ENCODE measurements at regions not wholly inside any gene's neighbourhood (a gene's known extent, or its start where the extent isn't known, plus 50 kb on each side); places are given as distances from the start of the nearest gene placed in this dataset.

DNA sequence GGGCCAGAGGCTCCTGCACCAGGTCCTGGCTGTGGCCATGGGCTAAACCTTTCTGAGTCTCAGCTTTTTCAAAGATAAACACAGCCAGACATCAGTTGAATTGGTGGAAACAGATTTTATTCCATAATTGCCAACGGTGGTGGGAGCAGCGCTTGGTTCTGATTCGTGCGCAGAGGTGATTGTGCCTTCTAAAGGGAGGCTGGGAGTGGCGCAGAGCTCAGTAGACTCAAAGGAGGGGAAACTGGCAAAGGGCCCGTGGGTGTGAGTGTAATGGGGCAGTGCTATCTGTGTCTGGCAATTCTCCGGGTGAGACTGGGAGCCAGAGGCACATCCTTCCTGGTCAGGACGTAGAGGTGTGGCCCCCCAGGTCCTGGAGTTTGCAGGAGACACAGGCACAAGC, 169.4 kb upstream of the PPP1R26 start:
- DNase-seq (ENCODE audit: low spot score) = no peak

DNA sequence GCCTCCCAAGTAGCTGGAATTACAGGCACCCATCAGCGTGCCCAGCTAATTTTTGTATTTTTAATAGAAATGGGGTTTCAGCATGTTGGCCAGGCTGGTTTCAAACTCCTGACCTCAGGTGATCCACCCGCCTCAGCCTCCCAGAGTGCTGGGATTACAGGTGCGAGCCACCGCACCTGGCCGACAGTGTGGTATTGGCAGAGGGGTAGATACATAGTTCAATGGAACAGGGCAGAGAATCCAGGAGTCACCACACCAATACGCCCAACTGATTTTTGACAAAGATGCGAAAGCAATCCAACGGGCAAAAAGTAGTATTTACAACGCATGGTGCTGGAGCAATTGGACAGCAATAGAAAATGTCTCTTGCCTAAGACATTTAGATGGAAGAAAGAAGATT, 164.0 kb upstream of the PPP1R26 start:
- DNase-seq (ENCODE audit: low spot score) = no peak

DNA sequence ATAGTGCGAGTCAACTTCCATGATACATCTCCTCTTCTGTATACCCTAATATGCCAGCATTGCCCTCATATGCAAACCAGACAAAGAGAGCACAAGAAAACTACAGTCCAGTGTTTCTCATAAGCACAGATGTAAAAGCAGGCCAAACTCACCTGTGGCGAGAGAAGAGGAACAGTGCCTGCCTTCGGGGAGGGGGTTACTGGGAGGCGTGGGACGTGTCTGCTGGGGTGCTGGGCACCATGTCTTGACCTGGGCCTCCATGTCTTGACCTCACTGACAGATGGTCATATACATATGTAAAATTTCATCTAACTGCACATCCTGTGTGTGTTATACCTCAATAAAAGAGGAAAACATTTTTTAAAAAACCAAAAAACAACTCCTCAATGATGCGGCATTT, 159.3 kb upstream of the PPP1R26 start:
- DNase-seq (ENCODE audit: low spot score) = no peak

DNA sequence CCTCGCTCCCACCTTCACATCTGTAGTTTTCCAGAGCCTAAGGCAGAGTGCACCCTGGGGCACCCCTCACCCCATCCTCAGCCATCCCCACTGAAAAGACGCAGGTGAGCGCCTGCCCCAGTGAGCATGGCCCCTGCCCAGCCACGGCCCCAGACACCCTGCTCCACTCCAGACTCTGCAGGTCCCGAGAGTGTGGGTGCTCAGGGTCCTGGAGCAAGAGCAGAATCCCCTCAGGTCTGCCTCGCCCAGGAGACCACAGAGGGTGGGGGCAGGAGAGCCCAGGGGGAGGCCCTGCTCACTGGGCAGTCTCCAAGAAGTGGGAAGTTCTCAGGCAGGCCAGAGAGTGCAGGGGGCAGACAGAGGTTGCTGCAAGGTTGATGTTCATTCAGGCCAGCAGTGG, 158.6 kb upstream of the PPP1R26 start:
- DNase-seq (ENCODE audit: low spot score) = no peak

DNA sequence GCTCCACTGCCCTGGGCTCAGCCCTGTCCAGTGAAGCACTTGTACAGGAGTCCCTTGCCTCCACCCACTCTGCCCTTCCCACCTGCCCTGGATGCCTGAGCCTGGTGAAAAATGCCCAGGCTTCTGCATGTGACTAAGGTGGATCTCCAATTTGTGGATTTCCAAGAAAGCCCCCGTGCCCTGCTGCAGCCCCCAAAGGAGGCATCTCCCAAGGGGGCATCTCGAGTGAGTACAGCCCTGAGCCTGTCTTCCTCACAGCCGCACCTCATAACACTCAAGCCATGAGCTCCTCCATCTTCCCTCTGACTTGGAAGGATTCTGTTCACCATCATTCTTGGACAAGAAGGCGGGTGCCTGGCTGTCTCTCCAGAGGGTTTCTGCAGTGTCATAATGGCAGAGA, 158.0 kb upstream of the PPP1R26 start:
- DNase-seq (ENCODE audit: low spot score) = no peak

DNA sequence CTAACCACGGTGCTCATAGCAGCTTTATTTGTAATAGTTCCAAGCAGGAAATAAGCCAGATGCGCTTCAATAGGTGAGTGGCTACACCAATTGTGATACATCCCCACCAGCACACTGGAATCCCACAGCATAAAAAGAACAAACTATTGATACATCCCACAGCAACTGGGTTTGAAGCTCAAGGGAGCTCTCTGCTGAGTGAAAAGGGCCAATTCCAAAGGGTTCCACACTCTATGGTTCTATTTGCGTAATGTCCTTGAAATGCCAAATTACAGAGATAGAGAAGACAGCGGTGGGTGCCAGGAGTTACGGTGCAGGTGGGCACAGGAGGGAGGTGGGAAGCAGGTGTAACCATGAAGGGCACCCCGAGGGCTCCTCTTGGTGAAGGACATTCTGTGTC, 155.3 kb upstream of the PPP1R26 start:
- no peak for DNase-seq (ENCODE audit: low spot score)

DNA sequence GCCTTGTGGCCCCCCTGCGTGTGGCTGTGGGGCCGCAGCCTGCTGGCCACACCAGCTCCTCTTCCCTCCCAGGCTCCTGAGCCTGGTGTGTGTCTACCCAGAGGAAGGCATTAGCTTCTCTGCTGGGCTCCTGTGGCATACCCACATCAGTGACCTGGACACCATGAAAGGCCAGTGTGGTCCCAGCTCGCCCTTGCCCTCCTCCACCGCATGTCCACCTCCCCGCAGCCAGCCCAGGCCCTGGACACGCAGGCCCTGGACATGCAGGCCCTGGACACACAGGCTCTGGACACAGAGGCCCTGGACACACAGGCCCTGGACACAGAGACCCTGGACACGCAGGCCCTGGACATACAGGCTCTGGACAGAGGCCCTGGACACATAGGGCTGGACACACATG, 153.4 kb upstream of the PPP1R26 start:
- DNase-seq (ENCODE audit: low spot score) = no peak

DNA sequence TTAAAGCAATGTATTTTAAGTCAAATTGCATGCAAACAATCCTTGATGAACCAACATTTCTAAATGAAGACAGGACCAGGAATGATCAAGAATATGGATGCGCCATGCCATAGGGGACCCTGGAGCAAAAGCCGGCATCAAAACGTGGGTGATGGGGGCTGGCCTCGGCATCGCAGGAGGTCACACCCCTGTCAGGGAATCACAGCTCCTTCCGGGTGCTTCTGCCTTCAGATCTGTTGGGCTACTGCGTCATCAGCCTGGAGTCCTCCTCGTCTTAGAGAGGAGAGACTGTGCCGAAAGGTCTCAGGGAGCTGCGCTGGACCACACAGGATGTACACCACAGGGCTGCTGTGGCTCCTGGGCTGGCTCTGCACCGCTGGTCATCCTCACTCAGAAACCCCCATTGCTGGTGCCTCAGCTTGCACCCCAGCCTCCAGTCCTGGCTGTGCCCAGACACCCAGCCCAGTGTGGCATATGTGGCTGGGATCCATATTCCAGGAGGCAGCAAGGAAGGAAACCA, 152.9 kb upstream of the PPP1R26 start:
- no peak for DNase-seq (ENCODE audit: low spot score)

DNA sequence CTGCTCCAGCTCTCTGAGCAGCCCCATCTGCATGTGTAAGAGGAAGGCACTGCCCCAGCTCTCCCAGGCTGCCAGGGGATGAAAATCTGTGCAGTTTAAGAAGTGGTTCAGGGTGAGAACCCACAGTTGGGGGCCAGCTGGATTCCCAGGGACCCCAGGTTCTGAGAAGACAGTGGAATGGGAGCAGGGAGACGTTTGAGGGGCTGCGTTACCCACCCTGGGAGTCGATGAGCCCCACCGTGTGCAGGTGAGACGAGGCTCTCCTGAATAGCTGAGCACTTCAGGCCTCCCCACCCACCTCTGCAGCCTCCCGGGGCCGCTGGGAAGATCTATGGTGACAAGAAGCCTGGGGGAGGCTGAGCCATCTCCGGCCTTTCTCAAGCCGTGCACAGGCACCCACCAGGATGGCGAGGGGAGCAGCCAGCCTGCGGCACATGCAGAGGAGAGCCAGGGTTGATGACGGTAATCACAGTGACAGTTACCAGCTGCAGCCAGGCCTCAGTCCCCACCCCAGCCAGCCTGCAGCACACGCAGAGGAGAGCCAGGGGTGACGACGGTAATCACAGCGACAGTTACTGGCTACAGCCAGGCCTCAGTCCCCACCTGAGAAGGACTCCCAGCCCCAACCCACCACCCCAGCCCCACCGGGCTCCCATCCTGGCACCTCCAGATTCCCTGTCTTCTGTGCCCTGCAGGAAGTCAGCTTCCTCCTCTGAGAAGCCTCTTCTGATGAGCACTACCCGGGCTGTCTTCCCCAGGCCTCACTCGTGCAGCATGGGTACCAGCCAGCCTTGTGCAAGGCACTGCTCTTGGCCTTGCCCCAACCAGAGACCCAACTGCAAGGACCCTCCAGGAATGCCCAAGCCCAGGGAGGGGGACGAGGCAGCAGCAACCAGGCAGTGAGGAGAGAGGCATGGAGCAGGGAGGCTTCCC, 150.8 kb upstream of the PPP1R26 start:
- DNase-seq (ENCODE audit: low spot score) = no peak

DNA sequence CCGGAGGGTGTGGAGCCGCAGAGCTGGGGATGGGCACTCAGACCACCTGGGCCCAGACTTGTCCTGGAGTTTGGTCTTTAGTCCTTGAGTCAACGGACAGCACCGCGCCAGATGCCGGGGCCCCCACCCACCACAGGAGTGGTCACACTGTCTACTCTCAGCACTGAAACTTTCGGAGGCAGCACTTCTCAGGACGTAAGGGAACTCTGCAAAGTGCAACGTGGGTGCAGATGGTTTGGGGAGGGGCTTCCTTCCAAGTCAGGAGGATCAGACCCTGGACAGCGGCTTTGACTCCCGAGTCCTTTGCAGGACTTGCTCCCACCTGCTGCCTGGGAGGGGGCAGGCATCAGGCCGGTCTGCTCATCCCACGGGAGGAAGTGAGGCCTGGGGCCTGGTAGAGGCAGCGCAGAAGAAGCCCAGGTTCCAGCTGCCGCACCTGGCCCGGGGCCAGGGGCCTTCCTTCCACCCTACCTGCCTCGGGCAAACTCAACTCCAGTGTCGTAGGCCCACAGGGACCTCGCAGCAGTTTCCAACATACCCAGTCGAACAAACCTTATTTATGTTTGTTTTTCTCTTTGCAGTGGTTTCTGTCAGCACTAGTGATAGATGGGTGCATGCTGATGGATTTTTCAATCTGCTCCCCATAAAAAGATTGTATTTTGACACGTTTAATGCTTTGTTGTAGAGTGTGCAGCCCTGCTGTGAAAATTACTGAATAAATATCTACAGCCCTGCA, 149.8 kb upstream of the PPP1R26 start:
- DNase-seq (ENCODE audit: low spot score) = no peak

DNA sequence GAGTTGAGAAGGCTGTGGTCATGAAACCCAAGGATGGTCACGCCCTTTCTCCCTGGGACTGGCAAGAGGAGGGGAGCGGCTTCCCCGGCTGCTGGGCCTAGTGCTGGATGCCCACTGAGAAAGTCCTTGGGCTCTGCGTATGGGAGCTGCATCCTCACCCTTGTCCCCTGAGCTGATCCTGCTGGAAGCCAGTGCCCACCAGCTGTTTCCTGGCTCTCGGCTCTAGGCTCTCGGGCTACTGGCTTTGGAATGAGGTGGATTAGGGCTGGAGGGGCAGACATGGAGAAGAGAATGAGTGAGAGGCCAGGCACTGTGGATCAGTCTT, 149.3 kb upstream of the PPP1R26 start:
- DNase-seq (ENCODE audit: low spot score) = no peak

DNA sequence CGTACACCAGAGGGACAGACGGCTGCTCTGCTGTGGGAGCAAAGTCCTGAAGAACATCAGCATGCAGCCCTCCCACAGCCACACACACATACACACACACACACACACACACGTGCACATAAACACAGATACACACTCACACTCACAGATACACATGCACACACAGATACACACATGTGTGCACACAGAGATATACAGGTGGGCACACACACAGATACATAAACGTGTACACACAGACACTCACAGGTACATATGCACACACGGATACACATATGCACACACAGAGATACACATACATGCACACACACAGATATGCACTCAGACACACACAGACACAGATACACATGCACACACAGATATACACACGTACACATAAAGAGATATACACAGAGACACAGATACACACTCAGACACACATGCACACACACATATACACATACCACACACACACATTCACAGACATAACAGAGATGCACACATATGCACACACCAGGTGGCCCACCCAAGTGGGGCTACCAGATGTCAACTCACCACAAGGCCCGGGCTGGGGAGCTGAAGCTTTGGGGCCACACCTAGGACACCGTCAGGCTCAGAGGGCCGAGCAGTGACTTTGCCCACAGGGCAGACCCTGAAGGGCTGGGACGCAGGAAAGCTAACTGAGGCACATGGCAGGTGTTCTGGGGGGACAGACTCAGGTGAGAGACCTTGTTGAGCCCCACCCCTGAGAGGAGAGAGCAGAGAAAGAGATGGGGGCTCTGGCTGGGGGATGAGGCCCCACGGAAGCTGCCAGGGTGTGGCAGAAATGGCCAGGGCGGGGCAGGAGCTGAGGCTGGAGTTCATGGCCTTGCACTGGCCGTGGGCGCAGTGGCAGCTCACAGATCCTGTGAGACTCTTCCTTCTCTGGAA, 148.6 kb upstream of the PPP1R26 start:
- DNase-seq (ENCODE audit: low spot score) = no peak

DNA sequence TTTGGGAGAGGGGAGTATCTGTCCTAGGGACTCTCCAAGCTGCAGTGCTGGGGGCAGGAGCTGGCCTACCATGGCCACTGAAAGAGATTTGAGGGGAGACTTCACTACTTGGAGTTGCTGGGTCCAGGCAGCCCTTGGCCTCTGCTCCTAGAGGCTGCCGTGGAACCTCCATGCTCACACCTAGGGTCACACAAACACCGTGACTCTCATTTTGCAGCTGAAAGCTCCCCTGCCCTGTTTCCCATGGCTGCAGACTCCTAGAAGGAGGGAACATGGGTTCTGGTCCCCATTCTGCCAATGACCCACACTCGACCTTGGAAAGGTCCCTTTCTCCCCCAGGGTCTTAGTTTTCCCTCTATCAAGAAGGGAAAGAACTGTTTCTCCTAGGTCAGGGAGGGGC, 147.1 kb upstream of the PPP1R26 start:
- no peak for DNase-seq (ENCODE audit: low spot score)

DNA sequence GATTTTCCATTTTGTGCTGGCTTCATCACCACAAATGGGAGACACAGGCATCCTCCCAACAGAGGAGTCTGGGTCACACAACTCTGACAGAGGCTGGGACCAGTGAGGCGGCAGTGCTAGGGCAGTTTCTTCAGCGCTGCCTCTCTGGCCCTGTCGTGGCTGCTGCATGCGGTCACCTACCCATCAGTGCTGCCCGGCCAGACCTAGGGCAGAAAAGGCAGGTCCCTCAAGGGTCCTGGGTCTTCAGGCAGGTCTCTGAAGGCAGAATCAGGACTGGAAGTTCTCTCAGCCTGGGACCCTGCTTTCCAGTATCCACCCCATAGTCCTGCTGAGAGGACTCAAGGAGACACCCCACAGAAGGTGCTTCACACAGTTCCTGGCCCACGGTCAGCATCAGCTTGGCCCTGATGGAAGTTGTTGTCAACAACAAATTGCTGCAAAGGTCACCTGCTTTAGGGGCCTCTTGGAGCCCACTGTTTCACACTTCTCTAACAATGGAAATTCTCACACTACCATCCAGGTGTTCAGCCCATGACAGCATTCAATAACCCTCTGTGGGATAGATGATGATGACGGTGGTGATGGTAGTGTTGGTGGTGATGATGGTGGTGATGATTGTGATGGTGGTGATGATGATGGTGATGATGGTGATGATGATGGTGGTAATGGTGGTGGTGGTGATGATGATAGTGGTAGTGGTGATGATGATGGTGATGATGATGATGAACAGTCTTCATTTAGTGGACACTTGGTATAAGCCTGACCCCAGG, 146.4 kb upstream of the PPP1R26 start:
- DNase-seq (ENCODE audit: low spot score) = no peak

DNA sequence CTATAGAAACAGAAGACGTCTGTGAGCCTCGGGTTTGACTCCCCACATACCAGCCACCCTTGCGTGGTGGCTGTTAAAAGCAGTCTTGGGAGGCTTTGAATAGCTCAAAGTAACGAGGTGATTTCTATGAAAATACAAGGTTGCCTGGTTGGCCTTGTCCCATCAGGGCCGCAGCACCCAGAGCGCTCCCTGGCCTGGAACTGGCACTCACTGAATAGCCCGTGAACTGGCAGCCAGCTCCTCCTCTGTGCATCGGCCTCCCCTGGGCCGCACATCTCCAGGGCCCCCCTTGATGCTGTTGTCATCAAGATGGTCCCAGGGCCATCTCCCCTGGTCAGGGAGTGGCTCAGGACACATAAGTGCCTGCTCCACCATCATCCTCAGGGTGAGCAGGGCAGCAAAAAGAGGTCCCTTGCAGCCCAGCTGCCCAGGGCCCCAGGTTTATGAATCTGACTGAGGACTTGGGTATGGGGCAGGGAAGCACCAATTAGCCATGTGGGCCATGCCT, 144.6 kb upstream of the PPP1R26 start:
- DNase-seq (ENCODE audit: low spot score) = no peak

DNA sequence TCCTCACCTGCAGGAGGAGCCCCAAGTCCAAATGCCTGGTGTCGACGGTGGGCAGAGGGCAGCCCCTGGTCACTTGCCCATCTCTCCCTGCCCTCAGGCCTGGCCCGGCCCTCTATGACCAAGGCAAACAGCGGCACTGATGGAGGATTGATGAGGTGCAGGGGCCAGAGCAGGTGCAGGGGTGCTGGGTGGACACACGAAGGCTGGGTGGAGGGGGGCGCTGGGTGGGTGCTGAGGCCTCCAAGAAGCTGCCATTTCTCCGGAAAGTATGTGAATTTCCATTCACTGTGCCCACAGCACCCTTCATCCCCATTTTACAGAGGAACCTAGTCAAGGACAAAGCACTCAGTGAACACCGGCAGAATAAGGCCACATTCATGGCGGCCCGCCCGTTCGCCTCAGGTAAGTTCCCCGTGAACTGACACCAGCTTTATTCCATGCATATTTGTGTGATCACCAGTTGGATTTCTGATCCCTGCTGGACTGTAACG, 143.8 kb upstream of the PPP1R26 start:
- DNase-seq (ENCODE audit: low spot score) = no peak

DNA sequence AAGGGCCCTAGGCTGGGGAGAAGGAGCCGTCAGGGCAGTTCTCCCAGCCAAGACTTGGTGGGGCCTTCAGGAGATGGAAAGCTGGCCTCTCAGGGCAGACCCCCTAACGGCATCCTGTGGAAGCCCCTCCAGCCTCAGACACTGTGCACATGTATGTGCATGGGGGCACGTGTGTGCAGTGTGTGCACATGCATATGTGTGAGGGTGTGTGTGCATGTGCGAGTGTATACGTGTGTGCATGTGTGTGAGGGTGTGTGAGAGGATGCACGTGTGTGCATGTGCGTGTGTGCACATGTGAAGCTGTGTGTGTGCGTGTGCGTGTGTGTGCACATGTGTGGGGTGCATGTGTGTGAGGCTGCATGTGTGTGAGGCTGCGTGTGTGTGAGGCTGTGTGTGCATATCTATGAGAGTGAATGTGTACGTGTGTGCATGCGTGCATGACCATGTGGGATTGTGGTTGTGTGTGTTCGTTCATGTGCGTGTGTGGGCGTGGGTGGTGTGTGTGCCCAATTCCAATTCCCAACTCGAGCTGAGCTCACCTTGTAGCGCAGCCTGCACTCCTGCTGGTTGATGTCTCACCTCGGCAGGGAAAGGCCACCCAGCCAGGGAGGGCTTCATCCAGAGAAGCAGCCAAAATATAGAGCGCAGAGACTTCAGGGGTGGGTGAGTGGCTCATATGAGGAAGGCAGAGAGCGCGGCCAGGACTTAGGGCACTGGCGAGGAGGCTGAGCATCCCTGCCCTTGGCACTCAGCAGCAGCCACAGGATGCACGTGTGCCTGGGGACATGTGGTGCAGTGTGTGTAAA, 142.7 kb upstream of the PPP1R26 start:
- DNase-seq (ENCODE audit: low spot score) = no peak

DNA sequence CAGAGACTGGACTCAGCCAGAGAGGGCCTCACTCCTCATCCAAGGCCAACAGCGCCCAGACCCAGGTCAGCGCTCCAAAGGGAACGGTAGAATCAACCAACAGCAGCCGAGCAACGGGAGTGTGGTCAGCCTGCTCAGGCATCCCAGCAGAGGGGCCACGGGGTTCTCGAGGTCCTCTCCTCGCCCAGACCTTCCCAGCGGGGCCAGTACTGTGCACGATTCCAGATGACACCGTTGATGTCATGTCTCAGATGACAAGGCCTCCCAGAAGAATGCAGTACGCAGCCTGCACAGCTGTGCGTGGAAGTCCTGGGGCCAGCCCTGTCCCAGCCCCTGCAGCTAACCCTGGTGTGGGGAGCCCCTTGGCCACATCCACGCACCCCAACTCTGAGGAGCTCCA, 141.0 kb upstream of the PPP1R26 start:
- DNase-seq (ENCODE audit: low spot score) = no peak

DNA sequence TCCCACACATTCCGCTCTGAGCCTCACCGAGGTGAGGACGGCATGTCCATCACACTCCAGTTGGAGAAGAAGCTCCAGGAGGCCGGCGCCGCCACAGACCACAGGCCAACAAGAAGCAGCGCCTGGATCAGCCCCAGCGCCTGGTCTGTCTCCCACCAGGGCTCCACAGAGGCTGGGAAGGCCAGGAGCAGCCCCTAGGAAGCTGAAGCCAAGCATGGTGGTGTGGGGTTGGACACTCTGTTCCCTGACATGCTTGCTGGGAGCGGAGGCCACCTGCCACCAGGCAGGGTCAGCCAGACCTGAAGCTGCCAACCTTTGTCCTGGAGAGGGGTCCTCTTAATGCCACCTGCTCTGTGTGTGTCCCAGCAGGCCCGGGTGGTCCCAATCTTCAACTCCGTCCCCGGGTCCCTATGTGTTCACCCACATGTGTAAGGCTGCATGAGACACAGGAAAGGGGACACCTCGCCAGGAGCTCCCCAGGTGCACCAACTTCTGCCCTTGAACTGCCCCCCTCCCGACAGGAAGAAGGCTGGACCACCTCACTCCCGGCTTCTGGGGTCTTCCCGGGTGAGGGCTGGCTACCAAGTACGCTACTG, 140.1 kb upstream of the PPP1R26 start:
- no peak for DNase-seq (ENCODE audit: low spot score)

DNA sequence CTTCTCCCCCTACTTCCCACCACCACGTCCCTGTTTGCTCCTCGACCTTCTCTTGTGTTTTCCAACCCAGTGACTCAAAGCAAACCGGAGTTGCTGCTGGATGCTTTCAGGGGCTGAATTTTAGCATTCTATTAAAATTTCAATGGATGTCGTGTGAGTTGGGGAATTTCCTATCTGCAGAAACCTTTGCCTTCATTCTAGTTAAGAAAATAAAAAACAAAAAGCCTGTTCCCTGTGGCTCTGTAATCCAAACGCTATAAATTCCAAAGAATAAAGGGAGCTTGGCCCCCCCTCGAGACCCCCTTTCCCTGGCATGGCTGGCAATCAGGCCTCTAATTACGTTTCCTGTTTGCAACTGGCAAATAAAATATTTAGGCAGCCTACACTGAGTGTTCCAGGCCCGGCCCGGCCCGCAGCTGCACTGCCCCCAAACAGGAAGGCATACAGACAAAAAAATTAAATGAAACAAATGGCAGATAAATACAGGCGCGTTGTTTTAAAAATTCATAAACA, 139.4 kb upstream of the PPP1R26 start:
- no peak for DNase-seq (ENCODE audit: low spot score)

Measured in CD4-positive, alpha-beta T cell treated with Interleukin-6 at 100 ng/mL for 8 hours (primary cell).